A549 (cell line): ENCODE measurements at regions not wholly inside any gene's neighbourhood (a gene's known extent, or its start where the extent isn't known, plus 50 kb on each side); places are given as distances from the start of the nearest gene placed in this dataset.

Experiments
- ATAC-seq, 2 experiments: fragments of 200-7000 bp in 1 of 2; fragments of >200 bp in 1 of 2; cut with Nextera tagmentation in 1 of 2; cut with Tn5 transposase in 1 of 2; 3 replicates each; pipeline versions ENCODE4 v1.8.0 to v1.9.1; 2018 to 2020; ENCODE audit warnings: mild to moderate bottlenecking in 1 of 2, moderate library complexity in 1 of 2
- CTCF ChIA-PET: fragments of 300-600 bp; sonication (Branson Sonifier 250); formaldehyde crosslinking; extraction: SDS; loops from one replicate; lab custom pipeline; 2021; ENCODE audit warnings: antibody characterized with exemption, inconsistent platforms; lab: Yijun Ruan, JAX
- POLR2A ChIA-PET: fragments of 350-600 bp; formaldehyde crosslinking; extraction: SDS; loops from one replicate; lab custom pipeline; 2021; ENCODE audit warnings: antibody characterized with exemption, inconsistent platforms; lab: Yijun Ruan, JAX
- DNase-seq, 2 experiments: peaks; one replicate each; pipeline versions ENCODE4 v3.0.0 to v3.0.0-alpha.2; 2011 to 2016; ENCODE audit warnings: low read depth in 1 of 2, low spot score in 1 of 2
- FAIRE-seq: peaks from 2 replicates; lab custom pipeline; 2011; peaks lifted over from hg19 to GRCh38; lab: Jason Lieb, UNC
- H3K27ac ChIP-seq, 2 experiments: fragments of >200 bp; sonication (Bioruptor Twin); formaldehyde crosslinking; 3 replicates each; pipeline ENCODE4 v1.5.1; 2016 to 2017
- H3K4me1 ChIP-seq: fragments of >200 bp; sonication (Bioruptor Twin); formaldehyde crosslinking; 3 replicates; pipeline ENCODE4 v1.6.1; 2016
- H3K4me2 ChIP-seq: fragments of >200 bp; sonication (Bioruptor Twin); formaldehyde crosslinking; 3 replicates; pipeline ENCODE4 v1.6.1; 2016
- H3K4me3 ChIP-seq: fragments of >200 bp; sonication (Bioruptor Twin); formaldehyde crosslinking; 3 replicates; pipeline ENCODE4 v1.5.1; 2016
- H3K9me3 ChIP-seq: fragments of >200 bp; sonication (Bioruptor Twin); formaldehyde crosslinking; 3 replicates; pipeline ENCODE4 v1.6.1; 2016
- ATOH8 ChIP-seq: fragments of 250-450 bp; sonication (Bioruptor Pico); IDR thresholded peaks from 2 replicates; pipeline ENCODE4 v1.5.0; 2020; ENCODE audit warnings: low read depth, mild to moderate bottlenecking, moderate library complexity
- CEBPB ChIP-seq, 2 experiments: fragments of >200 bp in 1 of 2; sonication (Bioruptor Twin) in 1 of 2; formaldehyde crosslinking in 1 of 2; IDR thresholded peaks; 2 replicates each; pipeline ENCODE4 v1.6.1; 2012 to 2016
- EHMT2 ChIP-seq: fragments of 200-600 bp; sonication (generic); IDR thresholded peaks from 2 replicates; pipeline ENCODE4 v1.6.1; 2016; ENCODE audit warnings: antibody characterized with exemption, low read depth, mild to moderate bottlenecking, moderate library complexity
- EP300 ChIP-seq, 2 experiments: fragments of >200 bp; sonication (Bioruptor Twin); formaldehyde crosslinking; IDR thresholded peaks; 2 replicates in 1 of 2; 3 replicates in 1 of 2; pipeline ENCODE4 v1.6.1; 2016 to 2017
- FOSB ChIP-seq: fragments of 250-450 bp; sonication (Bioruptor Pico); IDR thresholded peaks from 2 replicates; pipeline ENCODE4 v1.5.0; 2020; ENCODE audit warnings: mild to moderate bottlenecking, moderate library complexity
- HMGXB4 ChIP-seq: fragments of 250-450 bp; sonication (Bioruptor Pico); IDR thresholded peaks from 2 replicates; pipeline ENCODE4 v1.5.0; 2021; ENCODE audit warnings: mild to moderate bottlenecking, moderate library complexity, borderline replicate concordance
- JUNB ChIP-seq: fragments of >200 bp; sonication (Bioruptor Twin); formaldehyde crosslinking; IDR thresholded peaks from 2 replicates; pipeline ENCODE4 v1.6.1; 2016
- KDM1A ChIP-seq: fragments of 200-600 bp; sonication (generic); IDR thresholded peaks from 2 replicates; pipeline ENCODE4 v1.6.1; 2016; ENCODE audit warnings: low read depth, mild to moderate bottlenecking
- MAFK ChIP-seq: fragments of 450-650 bp; IDR thresholded peaks from 2 replicates; pipeline ENCODE4 v1.6.1; 2014; ENCODE audit not compliant: partially characterized antibody
- NFE2L2 ChIP-seq: fragments of 150-350 bp; conservative IDR thresholded peaks from 2 replicates; pipeline ENCODE4 v1.6.1; 2014; ENCODE audit warnings: low read length
- PBX3 ChIP-seq: IDR thresholded peaks from 2 replicates; pipeline ENCODE4 v1.6.1; 2012
- POLR2A ChIP-seq: IDR thresholded peaks from 2 replicates; pipeline ENCODE4 v1.6.1; 2012; ENCODE audit warnings: mild to moderate bottlenecking, low read length
- RAD21 ChIP-seq, 2 experiments: fragments of >200 bp in 1 of 2; sonication (Bioruptor Twin) in 1 of 2; formaldehyde crosslinking in 1 of 2; IDR thresholded peaks in 1 of 2; conservative IDR thresholded peaks in 1 of 2; 2 replicates in 1 of 2; 3 replicates in 1 of 2; pipeline ENCODE4 v1.6.1; 2012 to 2018; ENCODE audit warnings: inconsistent platforms in 1 of 2
- REST ChIP-seq: fragments of 200-600 bp; sonication (generic); IDR thresholded peaks from 2 replicates; pipeline ENCODE4 v1.6.1; 2016; ENCODE audit warnings: antibody characterized with exemption, mild to moderate bottlenecking, moderate library complexity
- RNF2 ChIP-seq: fragments of 200-600 bp; sonication (generic); IDR thresholded peaks from 2 replicates; pipeline ENCODE4 v1.6.1; 2016; ENCODE audit warnings: low read depth, mild to moderate bottlenecking, antibody characterized with exemption, moderate library complexity, borderline replicate concordance
- SMC3 ChIP-seq: fragments of >200 bp; sonication (Bioruptor Twin); formaldehyde crosslinking; IDR thresholded peaks from 3 replicates; pipeline ENCODE4 v1.6.1; 2018; ENCODE audit warnings: inconsistent platforms
- SREBF2 ChIP-seq: fragments of 450-650 bp; IDR thresholded peaks from 2 replicates; pipeline ENCODE4 v1.6.1; 2014; ENCODE audit warnings: mild to moderate bottlenecking, moderate library complexity
- TFCP2L1 ChIP-seq: fragments of 250-450 bp; sonication (Bioruptor Pico); IDR thresholded peaks from 2 replicates; pipeline ENCODE4 v1.5.0; 2021; ENCODE audit warnings: mild to moderate bottlenecking
- TP53 ChIP-seq: fragments of 250-450 bp; sonication (Bioruptor Pico); IDR thresholded peaks from 2 replicates; pipeline ENCODE4 v1.5.0; 2021; ENCODE audit warnings: mild to moderate bottlenecking, moderate library complexity
- ZSCAN20 ChIP-seq: fragments of 250-450 bp; sonication (Bioruptor Pico); IDR thresholded peaks from 2 replicates; pipeline ENCODE4 v1.8.0; 2022; ENCODE audit warnings: mild to moderate bottlenecking, moderate library complexity
- WGBS: methylation state at CpG from one replicate; pipeline ENCODE4 v1.1.6; 2017; ENCODE audit errors: missing lambda C conversion rate; 5-methylcytosine and 5-hydroxymethylcytosine counted together

- Histone ChIP-seq H3K9me3 (no peaks in the 10 kb centered on the region), H3K4me3 (no peak overlapping the region), H3K4me2 (no peak overlapping the region), H3K4me1 (no peaks in the 10 kb centered on the region), H3K27ac (no peak overlapping the region)
- FAIRE-seq (no peak), ATAC-seq (no peak), DNase-seq (no peak)
- ChIA-PET CTCF (interaction anchor here (0.9 to 1.6 kb wide), 3 partner anchors 12 to 85 kb away, joined by 3 to 5 read pairs (median 3); no protein-coding TSS in a partner anchor), POLR2A (no interaction called here)
- 80% methylated on average over 13 of the region's 16 CpGs for WGBS
- TF ChIP-seq RAD21 (conservative IDR thresholded peaks at IDR 0.05 in 1 of 2, IDR thresholded peaks at IDR 0.05 in 1 of 2) (no peak), SREBF2 (no peak), SMC3 (no peak), ATOH8 (CRISPR knock-in tag) (no peak), TFCP2L1 (CRISPR knock-in tag) (no peak), KDM1A (no peak), PBX3 (no peak), MAFK (no peak), HMGXB4 (no peak), RNF2 (no peak), REST (no peak), EHMT2 (no peak), JUNB (no peak), NFE2L2 (no peak), POLR2A (no peak), ZSCAN20 (CRISPR knock-in tag) (no peak), TP53 (CRISPR knock-in tag) (no peak), EP300 (IDR thresholded peaks at IDR 0.05) (no peak)
Measured at GRCh38 chr6:151680846-151681432, 126.5 kb upstream of the ESR1 start.

GRCh38 chr6:151681433-151682059, 125.9 kb upstream of the ESR1 start:
- no peak for TF ChIP-seq SMC3
- TF ChIP-seq CEBPB (IDR thresholded peaks at IDR 0.05), result peak; percentile 40 to 57; a peak in 2 of 4 replicates
- no peak for TF ChIP-seq POLR2A
- TF ChIP-seq FOSB (CRISPR knock-in tag), result no peak
- DNase-seq, result no peak
- ChIA-PET CTCF (interaction anchor here (0.9 to 1.6 kb wide), 3 partner anchors 13 to 84 kb away, joined by 3 to 5 read pairs (median 3); no protein-coding TSS in a partner anchor), POLR2A (no interaction called here)
- ATAC-seq, result no peak
- Histone ChIP-seq H3K4me2 (no peak overlapping the region), H3K4me3 (no peak overlapping the region), H3K27ac (no peak overlapping the region), H3K9me3 (no peaks in the 10 kb centered on the region), H3K4me1 (no peaks in the 10 kb centered on the region)
- no peak for FAIRE-seq
- 68% methylated on average over 23 of the region's 23 CpGs for WGBS
